SK-N-MC (cell line): ENCODE measurements at regions not wholly inside any gene's neighbourhood (a gene's known extent, or its start where the extent isn't known, plus 50 kb on each side); places are given as distances from the start of the nearest gene placed in this dataset.

Source experiments
- DNase-seq: peaks from one replicate; pipeline ENCODE4 v3.0.0-alpha.2; 2011; ENCODE audit warnings: low read depth, low spot score
- H3K27ac ChIP-seq: fragments of 200-600 bp; sonication (generic); 2 replicates; pipeline ENCODE4 v1.5.1; 2016; ENCODE audit warnings: mixed run types
- H3K36me3 ChIP-seq: fragments of 200-600 bp; sonication (generic); 2 replicates; pipeline ENCODE4 v1.6.1; 2017; ENCODE audit warnings: antibody characterized with exemption, low read length, mixed read lengths; ENCODE audit not compliant: insufficient read depth
- H3K4me3 ChIP-seq: fragments of 200-600 bp; sonication (generic); 2 replicates; pipeline ENCODE4 v1.5.1; 2016
- H3K9ac ChIP-seq: fragments of 200-600 bp; sonication (generic); 2 replicates; pipeline ENCODE4 v1.8.0; 2017; ENCODE audit warnings: mixed run types, mixed read lengths; ENCODE audit not compliant: insufficient read length
- H3K9me3 ChIP-seq: fragments of 200-600 bp; sonication (generic); 2 replicates; pipeline ENCODE4 v1.6.1; 2017; ENCODE audit warnings: low read depth, mild to moderate bottlenecking, antibody characterized with exemption, low read length, moderate library complexity, mixed read lengths
- EZH2 ChIP-seq: fragments of 200-600 bp; sonication (generic); IDR thresholded peaks from one replicate; pipeline ENCODE4 v1.6.1; 2017; ENCODE audit warnings: antibody characterized with exemption
- FOXP2 ChIP-seq: optimal IDR thresholded peaks from 2 replicates; pipeline ENCODE3; 2011; ENCODE audit warnings: mild to moderate bottlenecking, moderate library complexity; ENCODE audit not compliant: insufficient read depth; ENCODE audit errors: extremely low read length, control extremely low read depth
- POLR2AphosphoS5 ChIP-seq: IDR thresholded peaks from 2 replicates; pipeline ENCODE4 v1.6.1; 2012; ENCODE audit warnings: mild to moderate bottlenecking, low read depth, low read length, borderline replicate concordance

DNA sequence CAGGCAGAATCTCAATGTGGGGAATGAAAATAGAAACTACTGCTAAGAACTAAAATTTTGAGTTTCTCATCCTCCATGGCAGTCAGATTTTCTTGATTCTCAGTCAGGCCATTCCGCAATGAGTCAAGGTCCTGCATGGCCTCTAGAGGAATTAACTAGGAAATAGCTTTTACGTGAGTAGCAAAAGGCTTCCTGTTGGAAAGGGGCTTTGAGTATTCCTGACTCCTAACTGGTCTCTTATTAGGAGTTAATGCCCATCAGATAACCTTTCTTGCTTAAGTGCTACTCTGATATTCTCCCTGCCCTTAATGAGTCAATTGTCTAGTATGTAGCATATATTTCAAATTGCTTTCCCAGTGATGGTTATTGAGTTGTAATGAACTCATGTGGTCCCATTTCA is 65.7 kb upstream of the ARHGAP24 start:
- no peak overlapping the region for H3K27ac ChIP-seq
- H3K36me3 ChIP-seq, result no peaks in the 10 kb centered on the region
- DNase-seq, result no peak
- TF ChIP-seq FOXP2 (no peak), POLR2AphosphoS5 (no peak), EZH2 (no peak)
- no peak overlapping the region for H3K4me3 ChIP-seq
- no peak overlapping the region for H3K9ac ChIP-seq
- no peaks in the 10 kb centered on the region for H3K9me3 ChIP-seq

GRCh38 chr4:85411386-85411785 is 63.6 kb upstream of the ARHGAP24 start:
- H3K9ac ChIP-seq, result no peak overlapping the region
- no peak for DNase-seq
- H3K36me3 ChIP-seq, result no peaks in the 10 kb centered on the region
- H3K4me3 ChIP-seq, result no peak overlapping the region
- TF ChIP-seq POLR2AphosphoS5, result no peak
- TF ChIP-seq FOXP2, result no peak
- no peak for TF ChIP-seq EZH2
- H3K27ac ChIP-seq, result no peak overlapping the region
- no peaks in the 10 kb centered on the region for H3K9me3 ChIP-seq

- TF ChIP-seq EZH2 (no peak), FOXP2 (no peak), POLR2AphosphoS5 (no peak)
- Histone ChIP-seq H3K4me3 (no peak overlapping the region), H3K9ac (no peak overlapping the region), H3K36me3 (no peaks in the 10 kb centered on the region), H3K27ac (no peak overlapping the region), H3K9me3 (no peaks in the 10 kb centered on the region)
- no peak for DNase-seq
Measured at GRCh38 chr4:85414972-85415371, 60.0 kb upstream of the ARHGAP24 start.

- no peaks in the 10 kb centered on the region for H3K9me3 ChIP-seq
- no peaks in the 10 kb centered on the region for H3K36me3 ChIP-seq
- H3K27ac ChIP-seq, result no peak overlapping the region
- H3K9ac ChIP-seq, result no peak overlapping the region
- no peak for DNase-seq
- TF ChIP-seq EZH2 (no peak), POLR2AphosphoS5 (no peak), FOXP2 (no peak)
- H3K4me3 ChIP-seq, result no peak overlapping the region
Measured at GRCh38 chr4:85416094-85416493, 58.9 kb upstream of the ARHGAP24 start.

- Histone ChIP-seq H3K9ac (no peak overlapping the region), H3K9me3 (no peaks in the 10 kb centered on the region), H3K4me3 (no peak overlapping the region), H3K27ac (no peak overlapping the region), H3K36me3 (no peaks in the 10 kb centered on the region)
- no peak for TF ChIP-seq EZH2
- DNase-seq, result no peak
Measured at GRCh38 chr4:85419103-85419502, 55.8 kb upstream of the ARHGAP24 start.

DNA sequence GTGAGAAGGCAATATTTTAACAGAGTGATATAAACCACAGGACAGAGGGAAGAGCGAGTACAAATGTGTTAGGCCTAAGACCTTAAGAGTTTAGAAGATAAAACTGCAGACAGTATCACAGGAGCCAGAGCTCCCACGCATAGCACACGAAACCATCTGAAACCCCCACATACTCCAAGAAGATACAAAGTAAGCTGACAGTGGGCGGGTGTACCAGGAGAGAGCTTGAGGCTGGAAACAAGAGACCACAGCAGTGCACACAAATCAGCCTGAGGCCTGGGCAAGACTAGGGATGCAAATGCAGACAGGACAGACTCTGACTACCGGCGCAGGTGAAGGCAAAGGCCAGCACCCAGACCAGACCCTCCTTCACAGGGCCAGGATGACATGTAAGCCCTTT is 54.1 kb upstream of the ARHGAP24 start:
- Histone ChIP-seq H3K9ac (no peak overlapping the region), H3K9me3 (no peaks in the 10 kb centered on the region), H3K36me3 (no peaks in the 10 kb centered on the region), H3K27ac (no peak overlapping the region), H3K4me3 (no peak overlapping the region)
- no peak for TF ChIP-seq POLR2AphosphoS5
- TF ChIP-seq FOXP2, result no peak
- no peak for TF ChIP-seq EZH2
- DNase-seq, result no peak

- H3K9me3 ChIP-seq, result no peaks in the 10 kb centered on the region
- no peak for DNase-seq
- H3K36me3 ChIP-seq, result no peaks in the 10 kb centered on the region
- H3K27ac ChIP-seq, result no peak overlapping the region
- no peak overlapping the region for H3K9ac ChIP-seq
- TF ChIP-seq FOXP2, result no peak
- no peak for TF ChIP-seq EZH2
- TF ChIP-seq POLR2AphosphoS5, result no peak
- no peak overlapping the region for H3K4me3 ChIP-seq
Measured at GRCh38 chr4:85423431-85423830, 51.5 kb upstream of the ARHGAP24 start.
